ENCODE measurements at regions not wholly inside any gene's neighbourhood (a gene's known extent, or its start where the extent isn't known, plus 50 kb on each side); places are given as distances from the start of the nearest gene placed in this dataset.

DNA sequence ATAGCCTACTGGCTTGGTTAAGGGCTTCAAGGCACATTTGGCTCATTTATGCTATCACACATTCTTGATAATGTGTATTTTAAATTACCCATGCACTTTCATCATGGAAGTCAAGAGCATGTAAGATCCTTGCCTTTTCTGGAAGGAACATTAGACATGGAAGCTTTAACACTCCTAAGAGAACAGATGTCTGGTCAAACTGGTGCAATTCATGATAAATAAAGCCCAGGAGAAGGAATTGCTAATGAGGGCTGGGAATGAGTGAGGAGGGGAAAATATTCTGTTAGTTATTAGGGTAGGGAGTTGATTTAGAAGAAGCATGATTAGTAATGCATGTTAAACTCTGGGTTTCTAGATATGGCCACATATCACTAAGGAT lies 688.6 kb upstream of the CITED2 start (continued):
- TF ChIP-seq, protein P1, sequence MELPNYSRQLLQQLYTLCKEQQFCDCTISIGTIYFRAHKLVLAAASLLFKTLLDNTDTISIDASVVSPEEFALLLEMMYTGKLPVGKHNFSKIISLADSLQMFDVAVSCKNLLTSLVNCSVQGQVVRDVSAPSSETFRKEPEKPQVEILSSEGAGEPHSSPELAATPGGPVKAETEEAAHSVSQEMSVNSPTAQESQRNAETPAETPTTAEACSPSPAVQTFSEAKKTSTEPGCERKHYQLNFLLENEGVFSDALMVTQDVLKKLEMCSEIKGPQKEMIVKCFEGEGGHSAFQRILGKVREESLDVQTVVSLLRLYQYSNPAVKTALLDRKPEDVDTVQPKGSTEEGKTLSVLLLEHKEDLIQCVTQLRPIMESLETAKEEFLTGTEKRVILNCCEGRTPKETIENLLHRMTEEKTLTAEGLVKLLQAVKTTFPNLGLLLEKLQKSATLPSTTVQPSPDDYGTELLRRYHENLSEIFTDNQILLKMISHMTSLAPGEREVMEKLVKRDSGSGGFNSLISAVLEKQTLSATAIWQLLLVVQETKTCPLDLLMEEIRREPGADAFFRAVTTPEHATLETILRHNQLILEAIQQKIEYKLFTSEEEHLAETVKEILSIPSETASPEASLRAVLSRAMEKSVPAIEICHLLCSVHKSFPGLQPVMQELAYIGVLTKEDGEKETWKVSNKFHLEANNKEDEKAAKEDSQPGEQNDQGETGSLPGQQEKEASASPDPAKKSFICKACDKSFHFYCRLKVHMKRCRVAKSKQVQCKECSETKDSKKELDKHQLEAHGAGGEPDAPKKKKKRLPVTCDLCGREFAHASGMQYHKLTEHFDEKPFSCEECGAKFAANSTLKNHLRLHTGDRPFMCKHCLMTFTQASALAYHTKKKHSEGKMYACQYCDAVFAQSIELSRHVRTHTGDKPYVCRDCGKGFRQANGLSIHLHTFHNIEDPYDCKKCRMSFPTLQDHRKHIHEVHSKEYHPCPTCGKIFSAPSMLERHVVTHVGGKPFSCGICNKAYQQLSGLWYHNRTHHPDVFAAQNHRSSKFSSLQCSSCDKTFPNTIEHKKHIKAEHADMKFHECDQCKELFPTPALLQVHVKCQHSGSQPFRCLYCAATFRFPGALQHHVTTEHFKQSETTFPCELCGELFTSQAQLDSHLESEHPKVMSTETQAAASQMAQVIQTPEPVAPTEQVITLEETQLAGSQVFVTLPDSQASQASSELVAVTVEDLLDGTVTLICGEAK (IDR thresholded peaks at IDR 0.05), result no peak
- TF ChIP-seq, protein P1 (CRISPR knock-in tag; IDR thresholded peaks at IDR 0.05), result no peak

All from K562 (cell line).